ENCODE measurements at regions not wholly inside any gene's neighbourhood (a gene's known extent, or its start where the extent isn't known, plus 50 kb on each side); places are given as distances from the start of the nearest gene placed in this dataset.

DNA sequence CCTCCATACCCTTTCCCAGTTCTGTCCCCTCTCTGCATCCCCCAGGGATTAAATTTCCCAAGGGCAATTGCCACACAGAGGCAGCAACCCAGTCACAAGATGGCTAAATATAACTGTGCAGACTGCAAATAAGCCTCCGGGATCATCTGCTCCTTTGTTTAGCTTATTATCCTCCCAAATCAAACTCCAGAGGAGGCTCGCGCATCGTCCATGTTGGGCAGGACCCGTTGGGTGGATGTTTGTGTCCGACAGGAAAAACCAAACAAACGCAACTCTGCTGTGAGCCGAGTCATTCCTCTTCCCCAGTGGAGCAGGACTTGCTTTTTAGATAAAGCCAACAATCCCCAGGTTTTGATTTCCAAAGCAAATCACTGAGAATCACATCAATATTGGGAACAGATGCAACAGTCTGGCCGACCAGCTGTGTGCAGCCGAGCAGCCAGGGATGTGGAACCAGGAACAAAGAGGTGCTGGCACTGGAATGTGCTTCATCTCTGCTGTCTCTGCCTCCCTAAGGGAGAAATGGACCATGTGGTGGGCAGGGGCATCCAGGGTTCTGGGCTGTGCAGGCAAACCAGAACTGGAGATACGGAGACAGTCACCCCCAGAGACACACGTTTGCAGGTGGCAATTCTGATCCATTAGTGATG, 89.8 kb downstream of the PTTG1 start:
- DNase-seq, result no peak
